Heart right ventricle (tissue), 16 donors: ENCODE measurements at regions not wholly inside any gene's neighbourhood (a gene's known extent, or its start where the extent isn't known, plus 50 kb on each side); places are given as distances from the start of the nearest gene placed in this dataset.

ENCODE experiments used
- ATAC-seq, 8 donors: fragments of 200-7000 bp; cut with Tn5 transposase; one replicate each; pipeline ENCODE4 v1.9.1; 2020; ENCODE audit warnings: mild to moderate bottlenecking in 8 of 8, moderate library complexity in 8 of 8, moderate number of reproducible peaks in 1 of 8
- DNase-seq, 2 donors: peaks; one replicate each; pipeline ENCODE4 v3.0.0-alpha.2; 2020
- H3K27ac ChIP-seq, 10 donors: fragments of 200-600 bp; sonication (generic) in 2 of 10; one replicate each; pipeline versions ENCODE4 v1.5.0 to v1.8.0; 2020 to 2022; ENCODE audit warnings: mild to moderate bottlenecking in 3 of 10
- H3K27me3 ChIP-seq, 7 donors: fragments of 200-600 bp; one replicate each; pipeline ENCODE4 v1.8.0; 2021 to 2022; ENCODE audit warnings: mild to moderate bottlenecking in 2 of 7
- H3K36me3 ChIP-seq, 9 donors: fragments of 200-600 bp; sonication (generic) in 1 of 9; one replicate each; pipeline versions ENCODE4 v1.5.0 to v1.8.0; 2020 to 2022; ENCODE audit warnings: mild to moderate bottlenecking in 2 of 9
- H3K4me1 ChIP-seq, 9 donors: fragments of 200-600 bp; sonication (generic) in 1 of 9; one replicate each; pipeline versions ENCODE4 v1.5.0 to v1.8.0; 2020 to 2022; ENCODE audit warnings: mild to moderate bottlenecking in 4 of 9
- H3K4me3 ChIP-seq, 10 donors: fragments of 200-600 bp; sonication (generic) in 2 of 10; one replicate each; pipeline versions ENCODE4 v1.5.0 to v1.8.0; 2020 to 2022; ENCODE audit warnings: mild to moderate bottlenecking in 7 of 10, moderate library complexity in 2 of 10
- H3K9me3 ChIP-seq, 11 donors: fragments of 200-600 bp in 10 of 11; sonication (generic) in 2 of 11; one replicate each; pipeline versions ENCODE4 v1.5.0 to v1.8.0; 2013 to 2022; ENCODE audit warnings: mild to moderate bottlenecking in 2 of 11, control low read depth in 1 of 11, moderate library complexity in 1 of 11
- CTCF ChIP-seq, 9 donors: fragments of 200-600 bp; sonication (generic) in 2 of 9; IDR thresholded peaks; one replicate each; pipeline versions ENCODE4 v1.5.0 to v1.8.0; 2021 to 2022; ENCODE audit warnings: antibody characterized with exemption in 9 of 9, mild to moderate bottlenecking in 5 of 9, moderate library complexity in 1 of 9
- WGBS, 2 donors: extraction: QIAGEN DNeasy Blood & Tissue Kit; methylation state at CpG; one replicate each; pipeline ENCODE4 v1.1.7; 2013; ENCODE audit warnings: inconsistent platforms in 1 of 2; 5-methylcytosine and 5-hydroxymethylcytosine counted together
- intact Hi-C, 10 donors: fragments of 100-400 bp; cut with DNase I; formaldehyde crosslinking; loops; one replicate each; pipeline versions ENCODE4 v1.11.1 to v1.14.2; 2022
- donor health status: Arrhythmogenic right ventricular cardiomyopathy.
- donor health status: ischemic (EF 13 %, LVEDD 7.1; RV severe dilation, severe dysfunction).
- donor health status: healthy with polysubstance abuse.
- donor health status: DM: no; HTN: yes; CAD: no.
- donor health status: DM: no; HTN: no; CAD: no.
- donor health status: ischemic (EF 25% LVEDD 6.9; RV normal size, moderate dysfunction).
- donor health status: ischemic (EF 25% LVEDD 5.7; RV mildly dilated, moderate dysfunction).
- donor health status: healthy.
- donor health status: DM: yes; HTN: yes; CAD: no.
- donor health status: Ischemic cardiomyopathy.
- donor health status: ischemic (EF 35%, LVEDD 5.7; RV mildly dilated, moderate dysfunction).
- donor health status: nonischemic (EF 11% LVEDD 7.7; RV severe dilation, severe dysfunction).
- donor health status: DM: yes; HTN: yes; CAD: no.
- donor health status: PGD.
- donor health status: ischemic (EF 29% LVEDD 5.4; RV normal size, mild dysfunction).
- donor health status: nonischemic (EF 23%, LVEDD 6.1; RV moderate dilation, normal function).

- ATAC-seq = no peak
- TF ChIP-seq CTCF (IDR thresholded peaks at IDR 0.05) = no peak
- no peak overlapping the region for H3K4me3 ChIP-seq
- intact Hi-C loops = no loop called here
- H3K9me3 ChIP-seq = no peaks in the 10 kb centered on the region
- peaks cover 0 to 14% (median 0%) of the 10 kb centered on the region in 9 donors for H3K4me1 ChIP-seq
- H3K27me3 ChIP-seq = no peaks in the 10 kb centered on the region
- WGBS, 2 donors = 72 to 94% methylated on average over 4 of the region's 4 CpGs
- no peak for DNase-seq
- H3K27ac ChIP-seq = no peak overlapping the region
- H3K36me3 ChIP-seq = no peaks in the 10 kb centered on the region
These were observed 588.8 kb upstream of the ADAMTS9 start for GRCh38 chr3:65276551-65276950.

GRCh38 chr3:65268426-65268825 lies 580.6 kb upstream of the ADAMTS9 start:
- no peaks in the 10 kb centered on the region for H3K4me1 ChIP-seq
- no peaks in the 10 kb centered on the region for H3K36me3 ChIP-seq
- intact Hi-C loops = no loop called here
- ATAC-seq (peak in 1 of 8 donors; percentile 42), DNase-seq (no peak)
- 42 to 70% methylated on average over 1 of the region's 1 CpG for WGBS, 2 donors
- no peak overlapping the region for H3K4me3 ChIP-seq
- H3K27ac ChIP-seq = no peak overlapping the region
- no peaks in the 10 kb centered on the region for H3K27me3 ChIP-seq
- no peak for TF ChIP-seq CTCF (IDR thresholded peaks at IDR 0.05)
- H3K9me3 ChIP-seq = no peaks in the 10 kb centered on the region

- no peak for DNase-seq
- no peak for TF ChIP-seq CTCF (IDR thresholded peaks at IDR 0.05)
- intact Hi-C loops = no loop called here
- H3K27ac ChIP-seq = no peak overlapping the region
- H3K4me3 ChIP-seq = no peak overlapping the region
- no peaks in the 10 kb centered on the region for H3K27me3 ChIP-seq
- H3K9me3 ChIP-seq = peaks cover 0 to 9% (median 4%) of the 10 kb centered on the region in 11 donors
- H3K36me3 ChIP-seq = no peaks in the 10 kb centered on the region
- 66 to 67% methylated on average over 4 of the region's 4 CpGs for WGBS, 2 donors
- no peaks in the 10 kb centered on the region for H3K4me1 ChIP-seq
- no peak for ATAC-seq
These were observed 578.3 kb upstream of the ADAMTS9 start for GRCh38 chr3:65265942-65266590.

- DNase-seq = no peak
- no peaks in the 10 kb centered on the region for H3K27me3 ChIP-seq
- H3K4me1 ChIP-seq = no peaks in the 10 kb centered on the region
- H3K27ac ChIP-seq = no peak overlapping the region
- H3K4me3 ChIP-seq = no peak overlapping the region
- H3K9me3 ChIP-seq = peaks cover 0 to 14% (median 7%) of the 10 kb centered on the region in 11 donors
- no peak for TF ChIP-seq CTCF (IDR thresholded peaks at IDR 0.05)
- 89 to 93% methylated on average over 4 of the region's 4 CpGs for WGBS, 2 donors
- intact Hi-C loops = no loop called here
- no peaks in the 10 kb centered on the region for H3K36me3 ChIP-seq
- no peak for ATAC-seq
These were observed 577.7 kb upstream of the ADAMTS9 start for GRCh38 chr3:65265511-65265910.
